ENCODE measurements at regions not wholly inside any gene's neighbourhood (a gene's known extent, or its start where the extent isn't known, plus 50 kb on each side); places are given as distances from the start of the nearest gene placed in this dataset.

DNA sequence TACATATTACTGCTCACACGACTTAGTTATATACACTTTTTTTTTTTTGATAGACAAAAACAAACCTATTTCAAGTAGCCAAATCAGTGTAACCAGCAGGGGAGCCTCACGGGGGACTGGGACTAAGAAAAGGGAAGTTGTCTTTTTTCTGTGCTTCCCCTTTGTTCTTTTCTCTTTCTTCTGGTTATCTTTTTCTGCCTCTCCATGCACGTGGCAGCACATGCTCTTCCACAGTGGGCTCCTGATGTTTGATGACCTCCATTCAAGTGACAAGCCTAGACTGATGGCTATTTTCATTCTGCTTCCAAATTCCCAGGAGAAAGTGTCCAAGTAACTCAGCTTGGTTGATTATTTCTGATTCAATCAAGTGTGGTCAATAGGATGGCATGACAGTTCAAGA lies 98.2 kb upstream of the STK39 start:
- DNase-seq = peak in 2 of 3 donors; percentile 41 to 46
- no peak overlapping the region for H3K4me3 Mint-ChIP-seq
- no peak overlapping the region for H3K27ac ChIP-seq (ENCODE audit: low read depth in 1 of 2, low read length in 2 of 2)
- H3K4me1 Mint-ChIP-seq = peaks cover 24% of the 10 kb centered on the region
- H3K9ac ChIP-seq (ENCODE audit: insufficient read depth, low read length, poor library complexity, severe bottlenecking) = no peak overlapping the region
- peaks cover 8 to 13% of the 10 kb centered on the region in 2 donors for H3K4me1 ChIP-seq (ENCODE audit: control insufficient read depth in 1 of 2, insufficient read depth in 2 of 2, low read length in 2 of 2)
- H3K27ac Mint-ChIP-seq = peak overlapping the region in 1 of 7 donors; percentile 5
- no peaks in the 10 kb centered on the region for H3K36me3 Mint-ChIP-seq
- no peaks in the 10 kb centered on the region for H3K79me2 ChIP-seq (ENCODE audit: insufficient read depth, low read length)
- no peaks in the 10 kb centered on the region for H3K9me3 ChIP-seq (replicated peaks in 1 of 2; ENCODE audit: control insufficient read depth in 1 of 2, insufficient read depth in 1 of 2, low read length in 2 of 2)
- TF ChIP-seq, protein P1, sequence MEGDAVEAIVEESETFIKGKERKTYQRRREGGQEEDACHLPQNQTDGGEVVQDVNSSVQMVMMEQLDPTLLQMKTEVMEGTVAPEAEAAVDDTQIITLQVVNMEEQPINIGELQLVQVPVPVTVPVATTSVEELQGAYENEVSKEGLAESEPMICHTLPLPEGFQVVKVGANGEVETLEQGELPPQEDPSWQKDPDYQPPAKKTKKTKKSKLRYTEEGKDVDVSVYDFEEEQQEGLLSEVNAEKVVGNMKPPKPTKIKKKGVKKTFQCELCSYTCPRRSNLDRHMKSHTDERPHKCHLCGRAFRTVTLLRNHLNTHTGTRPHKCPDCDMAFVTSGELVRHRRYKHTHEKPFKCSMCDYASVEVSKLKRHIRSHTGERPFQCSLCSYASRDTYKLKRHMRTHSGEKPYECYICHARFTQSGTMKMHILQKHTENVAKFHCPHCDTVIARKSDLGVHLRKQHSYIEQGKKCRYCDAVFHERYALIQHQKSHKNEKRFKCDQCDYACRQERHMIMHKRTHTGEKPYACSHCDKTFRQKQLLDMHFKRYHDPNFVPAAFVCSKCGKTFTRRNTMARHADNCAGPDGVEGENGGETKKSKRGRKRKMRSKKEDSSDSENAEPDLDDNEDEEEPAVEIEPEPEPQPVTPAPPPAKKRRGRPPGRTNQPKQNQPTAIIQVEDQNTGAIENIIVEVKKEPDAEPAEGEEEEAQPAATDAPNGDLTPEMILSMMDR (IDR thresholded peaks at IDR 0.05) = no peak
- no CpG with 5 or more reads among the region's 3 CpGs for WGBS (ENCODE audit: insufficient coverage)
- no peak overlapping the region for H3K4me2 ChIP-seq (replicated peaks; ENCODE audit: extremely low read depth, low read length, poor library complexity, severe bottlenecking)
- H3K27me3 Mint-ChIP-seq (ENCODE audit: low read depth in 3 of 3) = peaks cover 0 to 6% (median 1%) of the 10 kb centered on the region in 3 donors
- H3K27me3 ChIP-seq (ENCODE audit: control insufficient read depth in 2 of 2, insufficient read depth in 2 of 2, low read length in 2 of 2) = no peaks in the 10 kb centered on the region
- H3K4me3 ChIP-seq (replicated peaks in 1 of 3; ENCODE audit: low read depth in 2 of 3, low read length in 3 of 3) = no peak overlapping the region
- H3K9me3 Mint-ChIP-seq = no peaks in the 10 kb centered on the region
- no peaks in the 10 kb centered on the region for H3K36me3 ChIP-seq (replicated peaks in 1 of 2; ENCODE audit: control insufficient read depth in 1 of 2, insufficient read depth in 2 of 2, low read length in 2 of 2)
- H2AFZ ChIP-seq (ENCODE audit: insufficient read depth, low read depth, low read length, poor library complexity, severe bottlenecking) = peak overlapping the region; percentile 20
- intact Hi-C loops (cut with micrococcal nuclease) = loop anchor here (5.0 to 10.0 kb wide), 3 partner anchors 211 to 577 kb away; no protein-coding TSS in a partner anchor
- no peaks in the 10 kb centered on the region for H4K20me1 ChIP-seq (ENCODE audit: insufficient read depth, low read length)

DNA sequence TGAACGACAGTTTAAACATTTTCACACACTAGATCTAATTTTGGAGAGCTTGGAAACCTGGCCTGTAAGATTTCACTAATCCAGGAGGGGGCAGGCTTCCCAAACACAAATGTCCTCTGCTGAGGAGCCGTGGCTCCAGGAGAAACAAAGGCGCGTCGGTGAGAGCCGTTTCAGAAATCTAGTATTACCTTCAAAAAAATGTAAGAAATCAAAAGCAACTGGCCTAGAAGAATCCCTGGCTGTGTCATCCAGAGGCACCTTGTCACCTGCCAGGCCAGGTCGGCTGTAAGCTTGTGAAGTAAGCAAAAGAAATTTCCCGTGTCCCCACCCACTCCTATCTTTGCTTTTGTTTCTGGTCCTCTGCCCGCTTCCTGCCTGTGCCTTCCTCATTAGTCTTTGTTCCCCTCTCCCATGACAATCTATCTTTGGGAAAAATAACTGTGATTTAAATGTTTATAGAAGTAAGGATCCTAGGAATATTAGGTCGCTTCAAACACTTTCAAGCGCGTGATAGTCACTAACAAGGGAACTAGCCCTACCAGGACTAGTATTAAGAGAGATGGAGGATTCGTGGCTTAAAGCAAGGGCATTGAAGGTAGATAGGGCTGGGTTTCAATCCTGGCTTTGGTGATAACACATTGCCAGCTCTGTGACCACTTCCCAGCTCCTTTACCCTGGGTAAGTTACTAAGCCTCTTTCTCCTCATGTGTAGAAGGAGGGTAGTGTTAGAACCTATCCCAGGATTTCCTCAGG lies 99.5 kb upstream of the STK39 start:
- TF ChIP-seq, protein P1 (IDR thresholded peaks at IDR 0.05) = peak; percentile 80

More for the DNA sequence above, 99.5 kb upstream of the STK39 start:
- H3K4me3 ChIP-seq (replicated peaks in 1 of 3; ENCODE audit: low read depth in 2 of 3, low read length in 3 of 3) = peak overlapping the region; percentile 48 to 86 (median 73)
- no peaks in the 10 kb centered on the region for H3K27me3 ChIP-seq (ENCODE audit: control insufficient read depth in 2 of 2, insufficient read depth in 2 of 2, low read length in 2 of 2)
- Mint-ChIP-seq H3K36me3 (no peaks in the 10 kb centered on the region), H3K4me3 (peak overlapping the region; percentile 88 to 93), H3K27ac (peak overlapping the region in 5 of 7 donors; percentile 51 to 90 (median 77)), H3K27me3 (ENCODE audit: low read depth in 3 of 3) (peaks cover 0 to 6% (median 1%) of the 10 kb centered on the region in 3 donors), H3K9me3 (no peaks in the 10 kb centered on the region), H3K4me1 (peaks cover 24% of the 10 kb centered on the region)
- H4K20me1 ChIP-seq (ENCODE audit: insufficient read depth, low read length) = no peaks in the 10 kb centered on the region
- no peaks in the 10 kb centered on the region for H3K79me2 ChIP-seq (ENCODE audit: insufficient read depth, low read length)
- H3K9ac ChIP-seq (ENCODE audit: insufficient read depth, low read length, poor library complexity, severe bottlenecking) = peak overlapping the region; percentile 67
- peak overlapping the region; percentile 94 for H2AFZ ChIP-seq (ENCODE audit: insufficient read depth, low read depth, low read length, poor library complexity, severe bottlenecking)
- peak overlapping the region; percentile 86 for H3K4me2 ChIP-seq (replicated peaks; ENCODE audit: extremely low read depth, low read length, poor library complexity, severe bottlenecking)
- 23% methylated on average over 7 of the region's 13 CpGs for WGBS (ENCODE audit: insufficient coverage)
- peaks cover 8 to 13% of the 10 kb centered on the region in 2 donors for H3K4me1 ChIP-seq (ENCODE audit: control insufficient read depth in 1 of 2, insufficient read depth in 2 of 2, low read length in 2 of 2)
- DNase-seq = peak; percentile 46 to 65 (median 64)
- H3K36me3 ChIP-seq (replicated peaks in 1 of 2; ENCODE audit: control insufficient read depth in 1 of 2, insufficient read depth in 2 of 2, low read length in 2 of 2) = no peaks in the 10 kb centered on the region
- intact Hi-C loops (cut with micrococcal nuclease) = loop anchor here (2.0 to 10.0 kb wide), 4 partner anchors 212 to 575 kb away; no protein-coding TSS in a partner anchor
- H3K9me3 ChIP-seq (replicated peaks in 1 of 2; ENCODE audit: control insufficient read depth in 1 of 2, insufficient read depth in 1 of 2, low read length in 2 of 2) = no peaks in the 10 kb centered on the region
- H3K27ac ChIP-seq (ENCODE audit: low read depth in 1 of 2, low read length in 2 of 2) = peak overlapping the region in 1 of 2 donors; percentile 68
